LNCaP clone FGC (cell line): ENCODE measurements at regions not wholly inside any gene's neighbourhood (a gene's known extent, or its start where the extent isn't known, plus 50 kb on each side); places are given as distances from the start of the nearest gene placed in this dataset.
"Not testable (repeated sequence)": the region's sequence is repeated elsewhere in the genome, so short reads cannot be mapped to it uniquely, and the experiment has no call there.

Experiments
- DNase-seq: peaks from one replicate; pipeline ENCODE4 v3.0.0-alpha.2; 2011; ENCODE audit warnings: low read depth
- H3K4me3 ChIP-seq: 2 replicates; pipeline ENCODE4 v1.5.1; 2011; ENCODE audit warnings: mild to moderate bottlenecking, low read depth, low read length, control low read depth
- TF ChIP-seq, protein P1 (sequence below): IDR thresholded peaks from 2 replicates; pipeline ENCODE4 v1.5.1; 2012; ENCODE audit warnings: mild to moderate bottlenecking; ENCODE audit not compliant: control insufficient read depth, insufficient read depth; ENCODE audit errors: extremely low read depth

DNA sequence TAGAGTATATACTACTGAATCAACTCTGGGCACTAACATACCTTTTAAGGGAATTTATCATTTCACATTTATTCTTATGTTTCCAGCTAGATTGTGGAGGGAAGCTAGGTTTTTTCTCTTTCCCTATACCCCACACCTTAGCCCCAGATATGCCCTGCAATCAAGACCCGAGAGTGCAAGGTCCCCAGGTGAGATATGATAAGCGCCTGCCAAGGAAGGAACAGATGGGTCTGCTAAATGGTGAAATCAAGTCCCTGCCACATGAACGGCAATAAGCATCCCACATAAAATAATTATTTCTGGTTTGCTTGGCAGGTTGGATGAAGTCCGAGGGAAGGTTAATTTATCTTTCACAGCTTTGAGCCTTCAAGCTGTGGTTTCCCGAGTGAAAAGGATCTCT, 195.5 kb downstream of the TOX3 start:
- DNase-seq: no peak
- H3K4me3 ChIP-seq: no peak overlapping the region
- TF ChIP-seq, protein P1, sequence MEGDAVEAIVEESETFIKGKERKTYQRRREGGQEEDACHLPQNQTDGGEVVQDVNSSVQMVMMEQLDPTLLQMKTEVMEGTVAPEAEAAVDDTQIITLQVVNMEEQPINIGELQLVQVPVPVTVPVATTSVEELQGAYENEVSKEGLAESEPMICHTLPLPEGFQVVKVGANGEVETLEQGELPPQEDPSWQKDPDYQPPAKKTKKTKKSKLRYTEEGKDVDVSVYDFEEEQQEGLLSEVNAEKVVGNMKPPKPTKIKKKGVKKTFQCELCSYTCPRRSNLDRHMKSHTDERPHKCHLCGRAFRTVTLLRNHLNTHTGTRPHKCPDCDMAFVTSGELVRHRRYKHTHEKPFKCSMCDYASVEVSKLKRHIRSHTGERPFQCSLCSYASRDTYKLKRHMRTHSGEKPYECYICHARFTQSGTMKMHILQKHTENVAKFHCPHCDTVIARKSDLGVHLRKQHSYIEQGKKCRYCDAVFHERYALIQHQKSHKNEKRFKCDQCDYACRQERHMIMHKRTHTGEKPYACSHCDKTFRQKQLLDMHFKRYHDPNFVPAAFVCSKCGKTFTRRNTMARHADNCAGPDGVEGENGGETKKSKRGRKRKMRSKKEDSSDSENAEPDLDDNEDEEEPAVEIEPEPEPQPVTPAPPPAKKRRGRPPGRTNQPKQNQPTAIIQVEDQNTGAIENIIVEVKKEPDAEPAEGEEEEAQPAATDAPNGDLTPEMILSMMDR: no peak

DNA sequence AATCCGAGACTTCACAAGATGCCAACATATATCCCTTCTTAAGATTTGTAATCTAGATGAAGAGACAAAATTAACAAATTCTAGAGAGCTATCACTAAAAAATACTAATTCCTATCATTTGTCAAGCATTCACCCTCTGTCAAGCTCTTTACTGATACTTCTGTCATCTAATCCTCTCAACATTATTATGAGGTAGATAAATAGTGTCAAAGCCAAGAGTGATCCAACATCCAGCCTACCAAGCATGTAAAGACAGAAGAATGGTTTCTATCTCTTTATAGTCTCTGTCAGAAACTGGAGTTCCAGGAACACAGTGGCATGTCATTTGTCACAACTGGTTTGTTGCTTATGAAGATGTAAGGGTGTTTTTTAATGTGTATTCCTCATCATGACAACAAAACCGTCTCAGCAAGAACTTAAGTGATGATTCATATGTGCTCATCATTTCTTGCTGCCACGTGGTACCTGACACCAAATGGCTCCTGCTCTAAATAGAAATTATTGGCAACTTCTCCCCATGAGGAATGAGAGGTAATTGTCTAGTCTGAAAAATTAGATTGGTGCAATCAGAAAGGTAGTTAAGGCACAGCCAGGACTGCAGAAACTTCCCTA, 196.8 kb downstream of the TOX3 start:
- TF ChIP-seq, protein P1: no peak
- no peak for DNase-seq

DNA sequence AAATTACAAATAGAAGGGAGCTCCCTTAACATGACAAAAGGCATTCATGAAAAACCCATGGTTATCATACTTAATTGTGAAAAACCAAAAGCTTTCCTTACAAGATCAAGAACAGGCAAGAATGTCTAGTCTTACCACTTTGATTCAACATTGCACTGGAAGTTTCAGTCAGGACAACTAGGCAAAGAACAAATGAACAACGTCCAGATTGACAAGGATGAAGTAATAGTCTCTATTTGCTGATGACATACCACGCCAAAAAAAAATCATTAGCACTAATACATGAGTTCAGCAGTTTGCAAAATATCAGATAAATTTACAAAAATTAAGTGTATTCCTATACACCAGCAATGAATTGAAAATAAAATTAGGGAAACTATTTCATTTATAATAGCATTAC, 200.2 kb downstream of the TOX3 start:
- no peak overlapping the region for H3K4me3 ChIP-seq
- no peak for DNase-seq
- TF ChIP-seq, protein P1: no peak

More for the DNA sequence above, 196.8 kb downstream of the TOX3 start:
- no peak overlapping the region for H3K4me3 ChIP-seq

DNA sequence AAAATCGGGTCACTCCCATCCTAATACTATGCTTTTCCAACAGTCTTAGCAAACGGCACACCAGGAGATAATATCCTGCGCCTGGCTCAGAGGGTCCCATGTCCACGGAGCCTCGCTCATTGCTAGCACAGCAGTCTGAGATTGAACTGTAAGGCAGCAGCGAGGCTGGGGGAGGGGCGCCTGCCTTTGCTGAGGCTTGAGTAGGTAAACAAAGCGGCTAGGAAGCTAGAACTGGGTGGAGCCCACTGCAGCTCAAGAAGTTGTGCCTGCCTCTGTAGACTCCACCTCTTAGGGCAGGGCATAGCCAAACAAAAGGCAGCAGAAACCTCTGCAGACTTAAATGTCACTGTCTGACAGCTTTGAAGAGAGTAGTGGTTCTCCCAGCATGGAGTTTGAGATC, 213.3 kb downstream of the TOX3 start:
- H3K4me3 ChIP-seq, DNase-seq: not testable (repeated sequence)

DNA sequence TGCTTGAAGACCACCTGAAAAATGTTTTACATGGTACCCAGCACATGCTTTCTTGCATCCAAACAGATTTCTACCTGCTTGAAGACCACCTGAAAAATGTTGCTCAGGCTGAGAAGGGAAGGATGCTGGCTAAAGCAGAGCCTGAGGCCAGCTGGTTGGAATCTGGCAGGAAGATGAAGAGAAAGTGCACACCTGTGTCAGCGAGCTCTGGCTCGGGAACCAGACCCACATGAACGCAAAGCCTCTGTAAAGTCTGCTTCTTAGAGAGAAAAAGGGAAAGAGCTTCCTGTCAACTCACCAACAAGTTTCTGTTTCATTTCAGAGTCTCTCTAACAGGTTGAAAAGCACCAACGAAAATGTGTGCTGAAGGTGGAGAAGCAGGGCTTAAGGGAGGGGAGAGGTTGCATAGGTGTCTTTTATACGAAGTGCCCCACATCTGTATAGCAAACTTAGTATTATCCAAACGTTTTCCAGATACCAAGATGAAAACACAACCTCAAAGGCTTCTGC, 226.0 kb downstream of the TOX3 start:
- DNase-seq: no peak
- H3K4me3 ChIP-seq: no peak overlapping the region
- TF ChIP-seq, protein P1: no peak

DNA sequence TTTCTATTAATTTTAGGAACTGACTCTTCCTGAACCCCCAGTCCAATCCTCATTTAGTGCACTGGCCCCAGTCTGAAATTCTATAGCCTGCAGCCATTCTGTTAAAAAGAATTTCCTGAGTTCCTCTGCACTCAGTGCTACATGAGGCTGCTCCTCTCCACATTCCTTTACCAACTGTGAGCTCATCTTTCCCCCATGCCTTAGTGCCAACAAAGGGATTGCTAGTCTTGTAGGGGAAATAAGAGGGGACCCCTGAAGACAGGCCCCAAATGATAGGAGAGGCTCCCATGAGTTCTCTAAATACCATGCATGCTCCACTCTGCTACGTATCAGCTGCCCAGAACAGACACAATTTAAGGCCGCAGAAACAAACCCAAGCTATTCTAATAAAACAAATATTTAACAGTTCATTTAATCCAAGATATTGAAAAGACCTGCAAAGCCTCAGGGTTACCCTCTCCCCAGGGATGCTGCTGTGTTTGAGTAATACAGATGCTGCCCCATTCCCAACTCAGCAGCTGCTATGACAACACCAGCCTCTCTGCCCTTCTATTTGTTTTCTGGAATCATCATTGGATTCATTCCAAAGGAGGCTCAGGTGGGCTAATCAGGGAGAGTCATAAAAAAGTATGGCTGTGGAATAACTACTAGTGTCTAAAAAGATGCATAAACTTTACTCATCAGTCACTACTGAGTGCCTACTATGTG, 228.5 kb downstream of the TOX3 start:
- no peak for DNase-seq
- TF ChIP-seq, protein P1: no peak
- H3K4me3 ChIP-seq: no peak overlapping the region

DNA sequence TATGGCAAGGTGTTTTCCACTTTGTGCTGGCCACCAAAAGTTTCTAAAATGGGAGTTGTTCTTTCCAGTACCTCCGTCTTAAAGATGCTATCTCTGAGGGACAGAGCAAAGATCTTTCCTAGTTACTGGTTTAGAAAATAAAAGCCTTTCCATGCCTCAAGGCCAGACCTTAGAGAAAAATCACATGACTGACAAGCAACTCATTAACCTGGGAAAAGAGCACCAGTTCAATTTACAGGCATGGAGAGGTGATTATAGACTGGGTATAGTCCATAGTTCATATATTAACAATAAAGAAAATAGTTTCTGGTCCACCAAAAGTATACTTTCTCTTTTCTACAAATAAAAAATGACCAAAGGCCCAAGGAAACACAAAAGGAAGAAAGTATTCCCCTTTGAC, 230.7 kb downstream of the TOX3 start:
- TF ChIP-seq, protein P1: no peak
- no peak for DNase-seq
- H3K4me3 ChIP-seq: no peak overlapping the region
